ENCODE measurements at regions not wholly inside any gene's neighbourhood (a gene's known extent, or its start where the extent isn't known, plus 50 kb on each side); places are given as distances from the start of the nearest gene placed in this dataset.

DNA sequence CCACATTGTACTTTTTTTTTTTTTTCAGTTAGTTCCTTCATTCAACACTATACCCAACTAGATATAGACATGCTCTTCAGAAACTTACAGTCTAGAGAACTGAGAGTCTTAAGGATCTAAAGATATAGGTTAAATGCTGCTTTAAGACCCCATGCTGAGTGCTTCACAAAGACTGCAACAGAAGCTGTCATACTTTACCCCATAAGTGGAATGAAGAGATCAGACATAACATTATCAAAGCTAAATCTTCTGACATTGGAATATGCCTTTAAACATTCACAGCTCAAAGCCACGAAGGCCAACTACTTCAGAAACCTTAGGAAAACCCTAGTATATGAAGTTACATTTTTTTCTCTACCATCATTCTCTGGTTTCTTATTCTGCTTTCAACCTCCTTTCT lies 666.4 kb downstream of the KCNT2 start:
- no peak for DNase-seq (ENCODE audit: low read depth in 2 of 2, low spot score in 1 of 2)

DNA sequence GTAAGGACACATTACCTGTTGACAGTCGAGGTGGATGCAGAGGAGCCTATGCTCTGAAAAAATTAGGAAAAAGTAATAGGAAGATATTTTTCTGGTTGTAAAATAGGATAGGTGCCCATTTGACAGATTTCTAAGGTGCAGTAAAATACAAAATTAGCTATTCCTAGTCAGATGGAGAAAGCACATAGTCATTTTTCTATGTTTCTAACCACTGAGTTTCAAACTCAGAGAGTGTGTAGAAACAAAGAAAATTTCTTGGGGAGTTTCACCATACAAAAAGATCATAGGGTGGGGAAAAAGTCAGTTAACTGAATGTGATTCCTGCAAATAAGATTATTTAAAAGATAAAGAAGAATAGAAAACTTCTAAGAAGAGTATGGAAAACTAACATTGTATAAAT lies 666.9 kb downstream of the KCNT2 start:
- no peak for DNase-seq (ENCODE audit: low read depth in 2 of 2, low spot score in 1 of 2)

DNA sequence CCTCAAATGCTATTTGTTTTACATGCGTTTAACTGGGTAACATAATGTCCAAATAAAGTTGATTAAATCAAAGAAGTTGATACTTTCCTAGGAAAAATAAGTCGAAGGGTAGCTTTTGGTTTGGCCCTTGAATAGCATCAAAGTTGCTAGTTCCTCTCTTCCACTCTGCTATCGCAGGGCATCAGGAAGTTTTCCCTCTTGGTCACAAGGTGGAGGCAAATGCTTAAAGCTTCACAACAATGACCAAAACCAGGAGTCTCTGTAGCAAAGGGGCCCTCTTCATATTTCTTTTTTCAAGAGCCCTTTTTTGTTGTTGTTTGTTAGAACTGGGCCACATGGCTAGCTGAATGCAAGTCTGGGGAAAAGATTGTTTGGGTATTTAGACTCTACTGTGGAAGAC lies 668.4 kb downstream of the KCNT2 start:
- DNase-seq (ENCODE audit: low read depth in 2 of 2, low spot score in 1 of 2): no peak

DNA sequence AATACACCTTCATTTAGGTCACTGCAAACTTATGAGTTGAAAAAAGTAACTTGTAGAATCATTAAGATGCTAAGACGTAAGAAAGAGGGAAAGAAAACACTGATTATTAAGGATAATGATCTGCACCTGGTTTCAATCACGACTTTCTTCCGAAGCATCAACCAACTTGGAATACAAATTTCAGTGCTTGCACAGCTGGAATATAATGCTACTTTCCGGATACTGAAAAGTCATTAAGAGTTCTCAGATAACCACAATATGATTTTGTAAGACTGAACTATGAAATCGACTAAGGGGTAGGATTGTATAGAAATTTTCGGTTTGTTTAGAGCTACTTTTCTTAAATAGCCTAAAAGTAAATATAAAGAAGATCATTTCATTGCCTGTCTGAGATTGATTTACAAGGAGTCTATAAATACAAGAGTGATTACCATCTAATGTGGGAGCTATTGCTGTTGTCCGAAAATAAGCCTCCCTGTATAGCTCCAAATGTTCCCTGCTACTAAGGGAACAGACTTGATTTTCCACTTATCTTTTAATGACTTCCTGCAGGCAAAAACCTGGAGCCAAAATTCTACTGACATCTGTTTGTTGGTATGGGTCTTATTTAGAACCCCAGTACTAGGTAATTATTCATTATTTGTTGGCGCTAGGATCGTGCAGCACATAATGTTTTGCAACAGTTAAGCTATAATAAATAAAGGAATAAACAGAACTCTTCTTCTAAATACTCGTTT lies 673.3 kb downstream of the KCNT2 start:
- DNase-seq (ENCODE audit: low read depth in 2 of 2, low spot score in 1 of 2): no peak

GRCh38 chr1:195933835-195934234 lies 674.4 kb downstream of the KCNT2 start:
- DNase-seq (ENCODE audit: low read depth in 2 of 2, low spot score in 1 of 2): no peak

DNA sequence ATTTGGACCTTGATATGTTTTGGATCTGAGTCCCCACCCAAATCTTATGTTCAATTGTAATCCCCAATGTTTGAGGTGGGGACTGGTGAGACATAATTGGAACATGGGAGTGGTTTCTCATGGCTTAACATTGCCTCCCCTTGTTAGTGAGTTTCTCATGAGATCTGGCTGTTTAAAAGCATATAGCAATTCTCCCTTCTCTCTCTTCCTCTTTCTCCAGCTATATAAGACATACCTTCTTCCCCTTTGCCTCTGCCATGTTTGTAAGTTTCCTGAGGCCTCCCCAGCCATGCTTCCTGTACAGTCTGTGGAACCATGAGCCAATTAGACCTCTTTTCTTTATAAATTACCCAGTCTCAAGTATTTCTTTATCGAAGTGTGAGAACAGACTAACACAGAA lies 692.4 kb downstream of the KCNT2 start:
- no peak for DNase-seq (ENCODE audit: low read depth in 2 of 2, low spot score in 1 of 2)

GRCh38 chr1:195909061-195909460 lies 699.2 kb downstream of the KCNT2 start:
- no peak for DNase-seq (ENCODE audit: low read depth in 2 of 2, low spot score in 1 of 2)

DNA sequence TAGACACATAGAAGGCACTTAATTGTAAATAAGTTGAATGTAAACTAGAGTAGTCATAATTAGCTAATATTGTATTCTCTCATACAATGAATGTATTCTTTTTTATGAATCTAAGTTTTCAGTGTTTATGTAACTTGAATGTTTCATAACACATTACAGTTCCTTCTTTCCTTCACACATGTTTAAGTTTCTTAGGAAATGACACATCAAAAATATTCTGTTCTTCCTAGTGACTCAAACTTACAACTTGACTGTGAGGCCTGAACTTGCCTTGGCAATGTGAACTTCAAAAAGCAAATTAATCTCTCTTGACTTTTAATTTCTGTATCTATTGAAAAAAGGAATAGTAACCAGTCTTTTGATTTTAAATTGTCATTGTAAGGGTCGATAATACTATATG lies 700.1 kb downstream of the KCNT2 start:
- DNase-seq (ENCODE audit: low read depth in 2 of 2, low spot score in 1 of 2): no peak

DNA sequence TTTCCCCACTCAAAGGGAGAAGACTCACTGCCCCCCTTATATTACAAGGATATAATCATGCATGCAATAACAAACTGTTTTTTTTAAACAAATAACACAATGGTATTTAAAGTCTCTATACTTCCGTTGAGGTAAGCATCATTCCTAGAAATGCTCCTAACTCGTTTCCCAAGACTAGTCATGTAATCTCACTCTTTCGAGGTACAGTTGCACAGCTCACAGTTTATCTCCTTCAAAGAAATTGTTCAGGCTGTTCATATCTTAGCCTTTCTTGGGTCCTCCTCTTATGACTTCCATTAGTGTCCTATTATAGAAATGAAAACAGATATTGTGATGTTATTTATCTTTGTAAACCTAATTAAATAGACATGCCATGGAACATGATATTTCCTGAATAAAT lies 705.0 kb downstream of the KCNT2 start:
- DNase-seq (ENCODE audit: low read depth in 2 of 2, low spot score in 1 of 2): no peak

GRCh38 chr1:195902779-195903178 lies 705.5 kb downstream of the KCNT2 start:
- DNase-seq (ENCODE audit: low read depth in 2 of 2, low spot score in 1 of 2): no peak

GRCh38 chr1:195899762-195900352 lies 708.4 kb downstream of the KCNT2 start:
- DNase-seq (ENCODE audit: low read depth in 2 of 2, low spot score in 1 of 2): no peak

GRCh38 chr1:195898924-195899323 lies 709.3 kb downstream of the KCNT2 start:
- no peak for DNase-seq (ENCODE audit: low read depth in 2 of 2, low spot score in 1 of 2)

DNA sequence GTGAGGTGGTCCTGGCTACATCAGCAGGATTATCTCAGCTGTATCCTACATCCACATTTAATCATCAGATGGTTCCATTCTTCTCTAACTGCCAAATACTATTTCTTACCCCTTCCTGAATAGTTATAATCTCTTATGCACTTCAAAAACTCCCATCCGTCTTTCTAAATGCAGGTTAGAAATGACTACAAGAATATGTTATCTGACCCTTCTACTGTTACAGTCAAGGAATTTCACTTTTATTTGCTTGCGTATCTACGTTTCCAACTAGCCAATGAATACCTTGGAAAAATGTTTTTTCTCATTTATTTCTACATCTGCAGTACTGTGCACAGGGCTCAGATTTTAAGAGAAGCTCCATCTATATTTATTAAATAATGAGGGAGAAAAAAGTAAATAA lies 709.9 kb downstream of the KCNT2 start:
- no peak for DNase-seq (ENCODE audit: low read depth in 2 of 2, low spot score in 1 of 2)

DNA sequence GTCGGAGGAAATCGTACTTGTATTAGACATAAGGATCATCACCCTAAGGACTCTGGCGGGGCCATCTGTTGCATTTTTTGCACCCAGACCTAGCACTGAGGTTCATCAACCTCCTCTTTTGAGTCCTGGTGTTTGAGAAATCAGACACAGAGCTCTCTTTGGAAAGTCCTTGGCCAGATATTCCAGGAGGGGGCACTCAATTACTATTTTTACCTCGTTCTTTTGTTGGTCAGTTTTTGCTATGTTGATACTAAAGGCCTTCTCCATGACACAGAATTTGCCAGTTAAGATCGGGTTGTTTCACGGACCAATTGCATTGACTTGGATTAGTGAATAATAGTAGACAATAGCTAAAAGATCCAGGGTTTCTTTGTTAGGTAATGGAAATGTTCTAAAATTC lies 711.2 kb downstream of the KCNT2 start:
- DNase-seq (ENCODE audit: low read depth in 2 of 2, low spot score in 1 of 2): no peak

- no peak for DNase-seq (ENCODE audit: low read depth in 2 of 2, low spot score in 1 of 2)
Observed at GRCh38 chr1:195894411-195894810, 713.8 kb downstream of the KCNT2 start.

GRCh38 chr1:195886000-195886399 lies 722.2 kb downstream of the KCNT2 start:
- no peak for DNase-seq (ENCODE audit: low read depth in 2 of 2, low spot score in 1 of 2)

- no peak for DNase-seq (ENCODE audit: low read depth in 2 of 2, low spot score in 1 of 2)
Observed at GRCh38 chr1:195878478-195878877, 729.8 kb downstream of the KCNT2 start.

GRCh38 chr1:195876792-195877191 lies 731.4 kb downstream of the KCNT2 start:
- DNase-seq (ENCODE audit: low read depth in 2 of 2, low spot score in 1 of 2): no peak

DNA sequence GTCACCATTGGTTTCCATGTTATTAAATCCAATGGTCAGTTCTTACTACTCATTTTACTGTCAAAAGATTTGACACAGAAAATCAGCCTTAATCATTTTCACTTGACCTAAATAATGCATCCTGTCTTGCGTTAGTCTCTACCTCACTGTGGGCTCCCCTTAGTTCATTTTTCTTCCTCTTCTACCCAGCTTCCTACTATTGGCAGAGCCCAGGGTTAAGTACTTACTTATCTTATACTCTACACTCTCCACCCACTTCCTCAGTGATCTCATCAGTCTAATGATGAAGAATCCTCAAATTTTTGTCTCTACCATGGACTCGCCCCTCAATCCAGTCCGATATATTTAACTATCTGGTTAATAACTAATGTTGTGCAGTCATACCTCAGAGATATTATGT lies 735.9 kb downstream of the KCNT2 start:
- no peak for DNase-seq (ENCODE audit: low read depth in 2 of 2, low spot score in 1 of 2)

DNA sequence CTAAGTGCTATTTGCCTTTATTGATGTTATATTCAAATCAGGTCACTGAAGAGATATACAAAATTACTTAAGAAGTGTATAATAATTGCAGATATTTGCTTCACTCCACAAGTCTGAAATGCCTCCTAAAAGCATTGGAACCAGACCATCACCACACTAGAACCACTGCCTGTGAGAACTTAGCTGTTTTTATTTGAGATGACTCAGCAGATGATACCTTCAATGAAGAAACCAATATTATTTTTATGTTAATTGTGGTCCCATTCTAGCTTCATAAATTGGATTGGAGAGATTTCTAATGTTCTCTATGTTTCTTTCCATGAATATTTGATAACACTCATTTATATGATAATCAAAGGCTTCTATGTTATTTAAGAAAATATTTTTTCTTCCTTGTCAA lies 740.6 kb downstream of the KCNT2 start:
- no peak for DNase-seq (ENCODE audit: low read depth in 2 of 2, low spot score in 1 of 2)

GRCh38 chr1:195866781-195867222 lies 741.4 kb downstream of the KCNT2 start:
- no peak for DNase-seq (ENCODE audit: low read depth in 2 of 2, low spot score in 1 of 2)

GRCh38 chr1:195866091-195866780 lies 742.0 kb downstream of the KCNT2 start:
- no peak for DNase-seq (ENCODE audit: low read depth in 2 of 2, low spot score in 1 of 2)
